MM.1S (cell line): ENCODE measurements at regions not wholly inside any gene's neighbourhood (a gene's known extent, or its start where the extent isn't known, plus 50 kb on each side); places are given as distances from the start of the nearest gene placed in this dataset.

Source experiments
- CTCF ChIP-seq: fragments of 300-600 bp; sonication (generic); IDR thresholded peaks from 2 replicates; pipeline ENCODE4 v1.5.1; 2016; ENCODE audit warnings: antibody characterized with exemption, low read length, mixed read lengths
- EZH2 ChIP-seq: fragments of 300-600 bp; sonication (generic); optimal IDR thresholded peaks from 2 replicates; pipeline ENCODE3; 2017; ENCODE audit warnings: low read depth, mild to moderate bottlenecking, antibody characterized with exemption, low read length, mixed read lengths
- EZH2phosphoT487 ChIP-seq: fragments of 300-600 bp; sonication (generic); IDR thresholded peaks from 2 replicates; pipeline ENCODE4 v1.6.1; 2018; ENCODE audit warnings: antibody characterized with exemption, low read length

- TF ChIP-seq CTCF = no peak
- TF ChIP-seq EZH2 = no peak
- TF ChIP-seq EZH2phosphoT487 = no peak
Observed at GRCh38 chr14:99093532-99094517, 178.2 kb downstream of the BCL11B start.
